Fibroblast of lung (primary cell): ENCODE measurements at regions not wholly inside any gene's neighbourhood (a gene's known extent, or its start where the extent isn't known, plus 50 kb on each side); places are given as distances from the start of the nearest gene placed in this dataset.

Source experiments
- CTCF ChIP-seq, 2 donors: IDR thresholded peaks in 1 of 2; conservative IDR thresholded peaks in 1 of 2; 1 replicate in 1 of 2; 2 replicates in 1 of 2; pipeline ENCODE4 v1.5.1; 2011 to 2012; ENCODE audit warnings: low read length in 2 of 2, control low read depth in 1 of 2, inconsistent platforms in 1 of 2, low read depth in 1 of 2, mild to moderate bottlenecking in 1 of 2
- EZH2 ChIP-seq: IDR thresholded peaks from 2 replicates; pipeline ENCODE4 v1.5.1; 2012; ENCODE audit warnings: low read length, control low read depth, mild to moderate bottlenecking; ENCODE audit errors: missing control alignments

- TF ChIP-seq CTCF (conservative IDR thresholded peaks at IDR 0.05 in 1 of 2, IDR thresholded peaks at IDR 0.05 in 1 of 2; ENCODE audit: low read depth in 1 of 2, low read length in 2 of 2) (no peak), EZH2 (no peak)
Observed at GRCh38 chr18:2414235-2414634, 157.1 kb downstream of the METTL4 start.
